ENCODE measurements at regions not wholly inside any gene's neighbourhood (a gene's known extent, or its start where the extent isn't known, plus 50 kb on each side); places are given as distances from the start of the nearest gene placed in this dataset.

DNA sequence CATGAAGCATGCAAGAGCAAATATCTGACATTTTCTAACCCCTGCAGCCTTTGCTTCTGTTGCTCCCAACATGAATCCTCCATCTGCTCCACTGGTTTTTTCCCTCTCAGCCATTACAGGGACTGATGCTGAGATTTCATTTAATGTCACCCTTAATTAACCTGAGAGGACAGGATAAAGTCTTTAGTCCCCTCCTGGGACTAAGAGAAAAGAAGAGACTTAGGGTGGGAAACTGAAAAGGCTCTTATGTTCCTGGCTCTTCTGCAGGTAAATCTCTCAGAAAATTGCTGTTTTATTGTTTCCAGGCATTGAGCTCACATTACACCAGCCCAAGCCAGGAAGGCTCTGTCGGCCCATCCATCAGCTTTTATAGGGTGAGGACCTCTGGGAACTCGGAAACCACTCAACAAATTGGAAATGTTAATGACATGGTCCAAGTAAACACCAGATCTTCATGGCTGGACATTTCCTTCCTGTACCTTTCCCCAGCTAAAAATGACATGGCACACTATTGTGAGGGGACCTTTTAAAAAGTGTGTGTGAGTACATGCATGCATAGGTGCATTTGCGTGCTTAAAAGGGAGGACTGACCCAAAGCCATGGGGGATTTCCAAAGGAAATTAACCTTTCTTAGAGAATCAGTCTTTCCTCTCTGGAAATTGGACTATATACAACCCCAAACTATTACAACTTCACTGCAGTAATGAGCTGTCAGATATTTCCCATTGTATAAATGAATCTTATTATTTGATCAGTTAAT, 408.1 kb upstream of the TMTC1 start:
- H3K27ac ChIP-seq (replicated peaks) = no peak overlapping the region
- no peak overlapping the region for H3K4me3 ChIP-seq
- H3K4me1 ChIP-seq = no peaks in the 10 kb centered on the region
- no peaks in the 10 kb centered on the region for H3K9me3 ChIP-seq (replicated peaks)
- no peaks in the 10 kb centered on the region for H3K36me3 ChIP-seq
- no peak for DNase-seq
- TF ChIP-seq, protein P1, sequence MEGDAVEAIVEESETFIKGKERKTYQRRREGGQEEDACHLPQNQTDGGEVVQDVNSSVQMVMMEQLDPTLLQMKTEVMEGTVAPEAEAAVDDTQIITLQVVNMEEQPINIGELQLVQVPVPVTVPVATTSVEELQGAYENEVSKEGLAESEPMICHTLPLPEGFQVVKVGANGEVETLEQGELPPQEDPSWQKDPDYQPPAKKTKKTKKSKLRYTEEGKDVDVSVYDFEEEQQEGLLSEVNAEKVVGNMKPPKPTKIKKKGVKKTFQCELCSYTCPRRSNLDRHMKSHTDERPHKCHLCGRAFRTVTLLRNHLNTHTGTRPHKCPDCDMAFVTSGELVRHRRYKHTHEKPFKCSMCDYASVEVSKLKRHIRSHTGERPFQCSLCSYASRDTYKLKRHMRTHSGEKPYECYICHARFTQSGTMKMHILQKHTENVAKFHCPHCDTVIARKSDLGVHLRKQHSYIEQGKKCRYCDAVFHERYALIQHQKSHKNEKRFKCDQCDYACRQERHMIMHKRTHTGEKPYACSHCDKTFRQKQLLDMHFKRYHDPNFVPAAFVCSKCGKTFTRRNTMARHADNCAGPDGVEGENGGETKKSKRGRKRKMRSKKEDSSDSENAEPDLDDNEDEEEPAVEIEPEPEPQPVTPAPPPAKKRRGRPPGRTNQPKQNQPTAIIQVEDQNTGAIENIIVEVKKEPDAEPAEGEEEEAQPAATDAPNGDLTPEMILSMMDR (IDR thresholded peaks at IDR 0.05; ENCODE audit: borderline replicate concordance) = no peak
- intact Hi-C loops (cut with micrococcal nuclease) = no loop called here
- H3K27me3 ChIP-seq (ENCODE audit: low read depth) = peaks cover 27% of the 10 kb centered on the region

DNA sequence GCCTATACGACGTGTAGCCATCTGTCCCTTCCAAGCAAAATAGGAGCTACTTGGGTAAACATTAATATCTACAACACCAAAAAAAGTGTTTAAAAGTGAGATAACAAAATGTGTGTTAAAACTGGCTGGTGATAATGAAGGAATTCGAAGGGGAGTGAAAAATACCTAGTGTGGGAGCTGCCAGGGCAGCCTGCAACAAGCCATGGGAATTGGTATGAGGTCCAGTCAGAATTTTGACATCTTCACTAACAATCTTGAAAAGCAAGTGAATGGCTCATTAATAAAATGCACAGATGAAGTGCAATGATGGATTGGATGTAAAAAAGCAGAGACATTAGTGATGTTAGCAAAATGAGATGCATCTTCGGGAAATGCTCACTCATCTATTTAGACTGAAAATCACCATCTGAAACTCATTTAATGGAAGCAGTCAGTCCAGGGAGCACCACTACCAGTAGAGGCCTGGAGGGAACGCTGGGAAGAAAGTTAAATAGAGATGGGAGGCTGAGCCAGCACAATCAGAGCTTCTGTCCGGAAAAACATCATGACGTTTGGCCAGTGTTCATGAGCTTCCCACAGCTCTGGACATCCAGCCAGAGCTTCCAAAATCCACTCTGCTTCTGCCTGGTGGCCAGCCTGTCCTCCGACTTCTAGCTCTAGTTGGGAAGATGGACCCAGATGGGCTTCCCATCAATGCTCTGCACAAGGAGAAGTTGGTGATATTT, 405.0 kb upstream of the TMTC1 start:
- TF ChIP-seq, protein P1 (IDR thresholded peaks at IDR 0.05; ENCODE audit: borderline replicate concordance) = no peak
- no peaks in the 10 kb centered on the region for H3K36me3 ChIP-seq

DNA sequence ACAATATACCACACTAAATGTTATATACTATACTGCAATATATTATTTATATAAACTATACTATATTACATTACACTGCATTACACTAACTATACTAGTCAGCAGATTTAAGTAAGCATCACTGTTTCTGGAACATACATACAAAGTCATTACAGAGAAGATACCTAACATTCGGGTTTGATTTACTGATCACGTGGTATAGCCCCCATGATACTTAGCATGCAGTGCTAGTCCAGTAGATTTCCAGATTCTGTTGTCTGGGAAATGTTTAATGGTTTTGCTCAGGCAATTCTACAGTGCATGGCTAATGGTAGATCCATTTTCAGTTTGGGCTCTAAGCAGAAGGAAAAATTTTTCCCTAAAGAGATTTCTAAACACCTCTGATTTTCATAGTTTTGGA, 403.7 kb upstream of the TMTC1 start:
- no peak overlapping the region for H3K27ac ChIP-seq (replicated peaks)
- TF ChIP-seq, protein P1 (IDR thresholded peaks at IDR 0.05; ENCODE audit: borderline replicate concordance) = no peak
- H3K36me3 ChIP-seq = no peaks in the 10 kb centered on the region
- H3K4me3 ChIP-seq = no peak overlapping the region
- peaks cover 6% of the 10 kb centered on the region for H3K9me3 ChIP-seq (replicated peaks)
- H3K27me3 ChIP-seq (ENCODE audit: low read depth) = no peaks in the 10 kb centered on the region
- no peaks in the 10 kb centered on the region for H3K4me1 ChIP-seq
- no peak for DNase-seq
- intact Hi-C loops (cut with micrococcal nuclease) = no loop called here

More for the DNA sequence above, 405.0 kb upstream of the TMTC1 start:
- no peaks in the 10 kb centered on the region for H3K4me1 ChIP-seq
- intact Hi-C loops (cut with micrococcal nuclease) = no loop called here
- H3K4me3 ChIP-seq = no peak overlapping the region
- H3K27ac ChIP-seq (replicated peaks) = no peak overlapping the region
- no peaks in the 10 kb centered on the region for H3K27me3 ChIP-seq (ENCODE audit: low read depth)
- H3K9me3 ChIP-seq (replicated peaks) = no peaks in the 10 kb centered on the region
- DNase-seq = no peak

DNA sequence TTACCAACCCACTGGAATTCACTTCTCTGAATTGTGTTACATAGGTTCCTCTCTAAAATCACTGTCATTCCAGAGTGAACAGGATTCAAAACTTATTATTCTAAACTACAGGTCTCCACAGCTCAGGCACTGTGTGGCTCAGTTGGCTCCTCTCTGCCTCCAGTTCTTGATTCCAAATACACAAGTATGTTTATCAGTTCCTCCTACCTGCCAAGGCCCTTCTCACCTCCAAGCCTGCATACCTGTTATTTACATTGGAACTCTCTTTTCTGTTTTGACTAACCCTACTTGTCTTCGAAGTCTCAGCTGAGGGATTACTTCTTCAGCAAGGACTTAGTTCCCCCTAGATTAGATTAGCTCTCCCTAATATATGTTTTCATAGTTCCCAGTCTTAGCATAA, 397.6 kb upstream of the TMTC1 start:
- Histone ChIP-seq H3K36me3 (no peaks in the 10 kb centered on the region), H3K27me3 (ENCODE audit: low read depth) (no peaks in the 10 kb centered on the region), H3K4me3 (no peak overlapping the region), H3K27ac (replicated peaks) (no peak overlapping the region), H3K9me3 (replicated peaks) (peaks cover 6% of the 10 kb centered on the region), H3K4me1 (no peaks in the 10 kb centered on the region)
- no peak for DNase-seq
- intact Hi-C loops (cut with micrococcal nuclease) = no loop called here
- TF ChIP-seq, protein P1 (IDR thresholded peaks at IDR 0.05; ENCODE audit: borderline replicate concordance) = no peak

DNA sequence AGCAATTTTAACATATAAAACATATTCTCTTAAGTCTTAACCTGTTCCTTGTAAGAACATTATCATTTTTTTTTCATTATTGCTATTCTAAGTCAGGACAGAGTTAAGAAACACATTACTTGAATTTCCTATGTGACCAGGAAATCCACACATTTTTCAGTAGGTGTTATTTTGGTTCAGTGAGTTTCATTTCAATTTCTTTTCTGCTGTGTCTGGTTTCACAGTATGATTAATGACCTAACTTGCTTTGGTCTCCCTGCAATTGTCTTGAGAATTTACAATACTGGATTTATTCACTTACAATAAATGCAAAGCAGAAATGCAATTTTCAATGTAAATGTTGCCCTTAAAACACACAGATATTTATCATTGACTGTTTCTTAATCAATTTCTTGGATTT, 396.9 kb upstream of the TMTC1 start:
- intact Hi-C loops (cut with micrococcal nuclease) = no loop called here

More for the DNA sequence above, 396.9 kb upstream of the TMTC1 start:
- H3K27ac ChIP-seq (replicated peaks) = no peak overlapping the region
- no peaks in the 10 kb centered on the region for H3K36me3 ChIP-seq
- H3K4me1 ChIP-seq = no peaks in the 10 kb centered on the region
- DNase-seq = no peak
- H3K27me3 ChIP-seq (ENCODE audit: low read depth) = no peaks in the 10 kb centered on the region
- TF ChIP-seq, protein P1 (IDR thresholded peaks at IDR 0.05; ENCODE audit: borderline replicate concordance) = no peak
- H3K4me3 ChIP-seq = no peak overlapping the region
- peaks cover 6% of the 10 kb centered on the region for H3K9me3 ChIP-seq (replicated peaks)
